NCI-H2171 (cell line): ENCODE measurements at regions not wholly inside any gene's neighbourhood (a gene's known extent, or its start where the extent isn't known, plus 50 kb on each side); places are given as distances from the start of the nearest gene placed in this dataset.
"Not testable (repeated sequence)": the region's sequence is repeated elsewhere in the genome, so short reads cannot be mapped to it uniquely, and the experiment has no call there.

Experiments used
- DNase-seq: peaks from one replicate; lab custom pipeline; 2025; lab: John Stamatoyannopoulos, UW

GRCh38 chr3:20395692-20396091 is 209.7 kb upstream of the SGO1 start:
- DNase-seq: no peak

- no peak for DNase-seq
Measured at GRCh38 chr3:20394243-20394642, 208.2 kb upstream of the SGO1 start.

GRCh38 chr3:20391644-20392043 is 205.6 kb upstream of the SGO1 start:
- DNase-seq: no peak

- no peak for DNase-seq
Measured at GRCh38 chr3:20388971-20389370, 203.0 kb upstream of the SGO1 start.

- no peak for DNase-seq
Measured at GRCh38 chr3:20380295-20380694, 194.3 kb upstream of the SGO1 start.

GRCh38 chr3:20378315-20378714 is 192.3 kb upstream of the SGO1 start:
- no peak for DNase-seq

- DNase-seq: peak; percentile 16
Measured at GRCh38 chr3:20376665-20377217, 190.7 kb upstream of the SGO1 start.

GRCh38 chr3:20375302-20375701 is 189.3 kb upstream of the SGO1 start:
- no peak for DNase-seq

GRCh38 chr3:20370273-20371063 is 184.5 kb upstream of the SGO1 start:
- DNase-seq: not testable (repeated sequence)

GRCh38 chr3:20361000-20361399 is 175.0 kb upstream of the SGO1 start:
- DNase-seq: no peak

- no peak for DNase-seq
Measured at GRCh38 chr3:20353286-20353685, 167.3 kb upstream of the SGO1 start.

- DNase-seq: peak; percentile 66
Measured at GRCh38 chr3:20352546-20353179, 166.7 kb upstream of the SGO1 start.

GRCh38 chr3:20350449-20350848 is 164.4 kb upstream of the SGO1 start:
- no peak for DNase-seq

- DNase-seq: no peak
Measured at GRCh38 chr3:20346916-20347315, 160.9 kb upstream of the SGO1 start.

GRCh38 chr3:20346369-20346768 is 160.4 kb upstream of the SGO1 start:
- DNase-seq: no peak

GRCh38 chr3:20344400-20344959 is 158.5 kb upstream of the SGO1 start:
- no peak for DNase-seq

GRCh38 chr3:20343790-20344189 is 157.8 kb upstream of the SGO1 start:
- no peak for DNase-seq

GRCh38 chr3:20340324-20340928 is 154.4 kb upstream of the SGO1 start:
- DNase-seq: peak; percentile 62

GRCh38 chr3:20336572-20336971 is 150.6 kb upstream of the SGO1 start:
- DNase-seq: no peak

GRCh38 chr3:20334842-20335241 is 148.8 kb upstream of the SGO1 start:
- DNase-seq: no peak

GRCh38 chr3:20327889-20328288 is 141.9 kb upstream of the SGO1 start:
- no peak for DNase-seq

- DNase-seq: no peak
Measured at GRCh38 chr3:20326541-20326940, 140.5 kb upstream of the SGO1 start.

GRCh38 chr3:20325563-20325962 is 139.6 kb upstream of the SGO1 start:
- DNase-seq: no peak
